HL-60 (cell line): ENCODE measurements at regions not wholly inside any gene's neighbourhood (a gene's known extent, or its start where the extent isn't known, plus 50 kb on each side); places are given as distances from the start of the nearest gene placed in this dataset.

ENCODE experiments used
- DNase-seq, 2 experiments: peaks; one replicate each; pipeline ENCODE4 v3.0.0-alpha.2; 2010 to 2020; ENCODE audit warnings: low read depth in 1 of 2, low spot score in 1 of 2
- H3K27ac ChIP-seq: fragments of 250-450 bp; sonication (Bioruptor Pico); replicated peaks from 2 replicates; pipeline ENCODE4 v1.5.1; 2020; ENCODE audit warnings: mild to moderate bottlenecking, moderate library complexity
- H3K27me3 ChIP-seq: fragments of 250-450 bp; sonication (Bioruptor Pico); 2 replicates; pipeline ENCODE4 v1.5.1; 2021; ENCODE audit warnings: mild to moderate bottlenecking, moderate library complexity; ENCODE audit not compliant: insufficient read depth, poor library complexity, severe bottlenecking
- H3K4me3 ChIP-seq: replicated peaks from 2 replicates; pipeline ENCODE4 v1.5.1; 2011; ENCODE audit warnings: mild to moderate bottlenecking, control low read depth, low read length; ENCODE audit not compliant: insufficient read depth
- CTCF ChIP-seq: IDR thresholded peaks from one replicate; pipeline ENCODE4 v1.5.1; 2011; ENCODE audit warnings: low read length, control low read depth, inconsistent platforms; ENCODE audit not compliant: insufficient read depth
- GABPA ChIP-seq: IDR thresholded peaks from 2 replicates; pipeline ENCODE4 v1.6.1; 2012; ENCODE audit warnings: low read depth
- POLR2AphosphoS5 ChIP-seq: IDR thresholded peaks from 2 replicates; pipeline ENCODE4 v1.6.1; 2012; ENCODE audit warnings: low read depth
- REST ChIP-seq: IDR thresholded peaks from 2 replicates; pipeline ENCODE4 v1.6.1; 2012; ENCODE audit warnings: low read depth; ENCODE audit not compliant: insufficient replicate concordance
- SPI1 ChIP-seq: IDR thresholded peaks from 2 replicates; pipeline ENCODE4 v1.6.1; 2012; ENCODE audit warnings: low read depth, mild to moderate bottlenecking, borderline replicate concordance

DNA sequence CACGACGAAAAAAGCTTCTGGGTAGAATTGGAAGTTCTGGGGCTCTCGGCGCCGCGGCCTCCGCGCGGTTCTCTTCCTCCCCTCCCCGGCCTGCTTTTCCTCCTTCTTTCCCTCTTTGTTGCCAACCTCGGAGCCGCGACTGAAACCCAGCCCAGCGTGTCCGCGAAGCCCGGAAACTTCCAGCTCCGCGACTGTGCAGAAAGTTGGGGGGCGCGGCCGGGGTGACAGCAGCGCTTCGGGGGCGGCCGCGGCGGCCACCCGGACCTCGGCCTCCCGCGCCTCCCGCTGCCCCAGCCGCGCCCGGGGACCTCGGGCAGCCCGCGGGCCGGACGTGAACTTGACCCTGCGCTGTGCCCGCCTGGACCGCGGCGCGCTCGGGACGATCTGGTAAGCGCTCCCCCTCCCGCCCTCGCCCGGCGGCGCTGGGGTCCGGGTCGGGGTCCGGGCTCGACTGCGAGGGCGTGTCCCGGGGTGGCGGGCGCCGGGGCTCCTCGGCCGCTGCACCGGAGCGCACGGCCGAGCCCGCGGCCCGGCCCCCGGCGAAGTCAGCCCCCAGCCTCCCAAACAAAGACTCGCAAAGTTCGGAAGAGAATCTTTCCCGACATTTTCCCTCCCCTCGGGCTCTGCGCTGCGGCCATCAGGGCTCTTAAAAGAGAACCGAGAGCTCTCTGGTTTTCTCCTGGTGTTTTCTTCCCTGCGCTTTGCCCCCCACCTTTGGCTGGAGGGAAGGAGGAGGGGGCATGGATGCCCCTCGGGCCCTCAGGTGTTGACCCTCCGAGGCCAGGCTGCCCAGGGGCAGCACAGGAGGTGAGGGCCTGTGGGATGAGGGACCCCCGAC is 67.9 kb upstream of the WNT7B start:
- no peak for DNase-seq
- no peak overlapping the region for H3K27ac ChIP-seq
- peak overlapping the region; percentile 19; the same call in 1 of the 2 replicates for H3K4me3 ChIP-seq
- TF ChIP-seq CTCF (no peak), POLR2AphosphoS5 (no peak), REST (no peak), GABPA (no peak), SPI1 (no peak)
- H3K27me3 ChIP-seq, result peaks cover 9% of the 10 kb centered on the region

DNA sequence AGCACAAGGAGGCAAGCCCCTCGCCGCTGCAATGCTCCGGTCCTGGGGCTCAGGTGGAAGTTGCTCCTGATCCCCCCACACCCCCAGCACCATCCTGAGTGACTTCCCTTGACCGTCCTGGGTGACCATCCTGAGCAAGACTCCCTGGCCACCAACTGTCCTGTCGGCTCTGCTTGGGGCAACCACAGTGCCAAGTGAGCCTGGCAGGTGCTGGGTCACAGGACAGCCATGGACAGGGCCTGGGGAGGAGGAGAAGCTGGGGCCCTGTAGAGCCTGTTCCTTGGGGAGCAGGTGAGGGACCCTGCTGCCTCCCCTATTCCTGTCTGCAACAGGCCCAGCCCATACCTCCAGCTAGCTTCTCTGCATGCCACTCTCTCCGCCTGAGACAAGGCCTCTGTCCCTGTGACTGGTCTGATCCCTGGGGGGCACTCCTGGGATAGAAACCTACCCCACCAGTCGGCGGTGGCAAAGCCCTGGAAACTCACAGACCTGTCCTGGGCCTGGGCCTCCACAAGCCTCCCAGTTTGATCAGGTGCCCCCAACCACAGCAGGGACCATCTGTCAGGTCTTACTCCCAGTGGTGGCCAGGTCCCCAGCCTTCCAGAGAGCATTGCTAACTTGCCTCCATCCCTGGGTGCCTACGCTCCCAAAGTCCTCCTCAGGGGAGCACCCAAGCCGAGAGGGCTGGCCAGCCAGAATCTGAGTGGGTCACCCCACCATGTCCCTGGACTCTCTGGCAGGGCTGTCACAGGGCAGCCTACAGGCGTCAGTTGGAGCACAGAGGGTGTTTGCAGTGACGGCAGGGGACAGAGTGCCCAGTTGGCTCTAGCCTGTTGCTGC is 68.7 kb upstream of the WNT7B start:
- TF ChIP-seq CTCF (no peak), REST (no peak), GABPA (no peak), POLR2AphosphoS5 (no peak), SPI1 (no peak)
- H3K27ac ChIP-seq, result no peak overlapping the region
- no peak for DNase-seq
- peaks cover 9% of the 10 kb centered on the region for H3K27me3 ChIP-seq
- H3K4me3 ChIP-seq, result no peak overlapping the region

DNA sequence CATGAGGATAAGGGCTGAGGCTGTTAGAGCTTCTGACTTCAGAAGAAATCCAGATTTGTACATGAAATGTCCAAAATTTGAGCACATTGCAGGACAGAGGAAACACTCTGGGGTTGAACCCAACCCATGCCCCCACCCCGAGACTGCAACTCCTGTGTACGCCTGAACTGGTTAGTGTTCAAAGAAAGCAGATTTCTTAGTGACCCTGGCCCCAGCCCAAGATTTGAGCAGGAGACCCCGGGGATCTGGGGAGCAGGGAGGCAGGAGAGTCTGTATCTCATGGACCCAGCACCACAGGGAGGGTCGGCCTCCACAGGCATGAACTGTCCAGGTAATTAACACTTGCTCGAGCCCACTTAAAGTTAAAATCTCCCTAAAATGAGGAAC is 69.3 kb upstream of the WNT7B start:
- DNase-seq, result no peak
- H3K27me3 ChIP-seq, result peaks cover 9% of the 10 kb centered on the region
- H3K4me3 ChIP-seq, result no peak overlapping the region
- TF ChIP-seq GABPA, result no peak
- no peak overlapping the region for H3K27ac ChIP-seq

DNA sequence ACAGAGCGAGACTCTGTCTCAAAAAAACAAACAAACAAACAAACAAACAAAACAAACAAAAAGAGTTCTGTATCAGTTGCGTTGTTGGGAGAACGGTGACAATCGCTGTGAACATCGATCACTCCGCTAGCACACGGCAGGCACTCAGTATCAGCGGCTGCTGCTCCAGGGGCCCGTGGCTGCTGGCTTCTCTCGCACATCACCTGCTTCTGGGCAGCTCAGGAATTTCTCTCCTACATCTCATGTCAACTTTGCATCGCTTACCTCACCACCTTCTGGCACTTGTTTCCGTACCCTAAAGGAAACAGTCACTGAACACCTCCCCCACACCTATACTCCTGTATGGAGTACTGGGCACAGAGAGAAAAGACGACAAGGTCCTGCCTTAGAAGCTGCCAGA is 70.3 kb upstream of the WNT7B start:
- Histone ChIP-seq H3K4me3 (no peak overlapping the region), H3K27ac (peak overlapping the region; percentile 66), H3K27me3 (peaks cover 9% of the 10 kb centered on the region)
- no peak for TF ChIP-seq SPI1
- no peak for TF ChIP-seq REST
- no peak for TF ChIP-seq CTCF
- no peak for DNase-seq
